ENCODE measurements at regions not wholly inside any gene's neighbourhood (a gene's known extent, or its start where the extent isn't known, plus 50 kb on each side); places are given as distances from the start of the nearest gene placed in this dataset.

DNA sequence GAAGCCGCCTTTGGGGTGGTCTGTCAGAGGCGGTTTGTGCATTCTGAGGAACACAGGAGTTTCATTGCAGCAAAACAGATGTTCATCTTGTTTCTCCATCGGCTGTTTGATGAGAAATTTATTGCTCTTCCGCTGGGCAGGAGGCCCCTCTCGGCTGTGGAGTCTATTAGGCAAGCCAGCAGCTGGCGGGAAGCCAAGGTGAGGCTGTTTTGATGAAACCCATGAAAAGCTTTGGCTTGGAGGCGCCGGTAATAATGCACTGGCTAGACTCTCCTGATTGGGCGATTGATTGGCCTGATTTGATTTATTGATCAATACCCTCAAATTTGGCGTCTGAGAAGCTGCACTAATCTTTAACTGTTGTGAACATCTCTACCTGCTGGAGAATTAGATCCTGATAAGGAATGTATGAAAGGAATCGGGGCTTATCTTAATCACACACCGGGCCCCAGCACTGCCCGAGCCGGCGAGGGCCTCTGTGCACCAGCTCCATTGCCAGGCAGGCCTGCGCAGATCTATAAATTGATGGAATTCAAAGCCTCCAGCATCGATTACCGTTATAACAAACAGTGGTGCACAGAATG is 187.7 kb downstream of the PHETA1 start:
- Histone ChIP-seq H3K9me3 (ENCODE audit: control insufficient read depth in 1 of 2, low read length in 2 of 2) (no peaks in the 10 kb centered on the region), H3K4me3 (ENCODE audit: low read depth in 1 of 2, low read length in 2 of 2) (no peak overlapping the region), H3K36me3 (ENCODE audit: control insufficient read depth in 1 of 2, insufficient read depth in 2 of 2, low read length in 2 of 2) (no peaks in the 10 kb centered on the region), H3K4me1 (ENCODE audit: control insufficient read depth in 1 of 2, insufficient read depth in 2 of 2, low read length in 2 of 2) (peaks cover 0 to 21% of the 10 kb centered on the region in 2 donors), H3K27ac (ENCODE audit: low read length) (no peak overlapping the region), H3K27me3 (ENCODE audit: low read depth, low read length) (peaks cover 3% of the 10 kb centered on the region)

DNA sequence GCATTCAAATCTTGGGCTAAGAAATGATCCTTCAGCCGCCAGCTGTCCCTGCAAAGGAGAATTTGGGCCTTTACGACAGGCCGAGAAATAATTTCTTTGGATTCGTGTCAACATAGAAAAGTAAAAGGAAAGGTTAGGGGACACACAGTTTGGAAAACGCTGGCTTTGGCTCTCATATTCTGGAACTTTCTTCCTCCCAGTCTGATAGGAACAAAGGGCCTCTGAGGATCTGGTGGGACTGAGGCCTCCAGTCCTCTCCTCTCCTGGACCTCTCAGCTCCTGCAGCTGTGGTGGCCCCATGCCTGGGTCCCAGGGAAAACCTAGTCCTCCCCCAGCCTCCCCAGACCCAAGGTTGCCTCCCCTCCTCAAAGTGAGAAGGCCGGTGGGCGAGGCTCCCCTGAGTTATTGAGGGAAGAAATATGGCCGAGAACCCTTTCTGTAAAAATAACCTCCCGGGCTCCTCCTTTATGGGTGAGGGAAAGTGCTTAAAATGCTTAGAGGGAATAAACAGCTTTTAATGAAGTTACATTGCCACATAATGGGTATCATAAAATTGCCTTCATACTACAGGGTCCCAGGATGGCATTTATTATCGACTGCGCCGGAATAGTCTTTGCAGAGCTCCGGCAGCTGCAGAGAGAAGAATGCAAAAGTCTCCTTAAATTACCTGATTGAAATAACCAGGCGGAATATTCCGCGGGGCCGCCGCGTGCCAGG is 188.3 kb downstream of the PHETA1 start:
- Histone ChIP-seq H3K9me3 (ENCODE audit: control insufficient read depth in 1 of 2, low read length in 2 of 2) (no peaks in the 10 kb centered on the region), H3K27me3 (ENCODE audit: low read depth, low read length) (peaks cover 3% of the 10 kb centered on the region), H3K4me3 (ENCODE audit: low read depth in 1 of 2, low read length in 2 of 2) (no peak overlapping the region), H3K4me1 (ENCODE audit: control insufficient read depth in 1 of 2, insufficient read depth in 2 of 2, low read length in 2 of 2) (peaks cover 0 to 21% of the 10 kb centered on the region in 2 donors), H3K27ac (ENCODE audit: low read length) (no peak overlapping the region), H3K36me3 (ENCODE audit: control insufficient read depth in 1 of 2, insufficient read depth in 2 of 2, low read length in 2 of 2) (no peaks in the 10 kb centered on the region)

DNA sequence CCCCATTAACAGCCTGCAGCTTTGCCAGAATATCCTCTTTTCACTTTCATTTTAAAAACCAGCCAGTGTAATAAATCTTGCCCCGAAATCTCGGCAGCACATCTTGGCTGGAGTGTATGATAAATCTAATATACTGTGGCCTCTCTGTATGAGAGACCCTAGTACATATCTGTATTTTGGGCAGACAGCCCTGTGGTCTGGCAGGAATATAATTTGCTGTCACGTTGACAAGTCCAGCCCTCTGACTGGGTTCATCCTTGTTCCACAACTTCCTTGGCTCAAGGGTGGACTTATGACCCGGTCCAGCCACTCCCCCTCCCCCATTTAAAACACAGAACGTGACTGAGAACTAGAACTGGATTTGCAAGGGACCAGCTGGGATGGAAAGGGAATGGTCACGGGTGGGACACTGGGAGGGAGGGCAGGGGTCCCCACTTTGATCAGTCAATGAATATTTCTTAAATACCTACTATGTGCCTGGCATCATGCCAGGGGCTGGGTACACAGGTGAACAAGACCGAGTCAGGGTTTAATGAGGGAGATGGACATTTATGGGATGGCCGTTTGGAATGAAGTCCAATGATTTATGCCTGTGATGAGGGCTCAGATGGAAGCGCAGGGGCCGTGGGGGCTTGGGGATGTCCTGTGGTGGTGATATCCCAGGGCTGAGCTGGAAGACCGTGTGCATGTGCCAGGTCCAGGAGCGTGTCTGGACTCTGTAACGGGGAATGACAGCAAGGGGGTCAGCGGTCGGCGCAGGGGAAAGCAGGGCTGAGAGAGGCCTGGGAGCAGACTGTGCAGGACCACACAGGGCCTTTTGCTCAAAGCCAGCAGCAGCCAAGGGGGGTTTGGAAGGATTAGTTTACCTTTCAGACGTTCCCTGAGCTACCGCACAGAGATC is 190.5 kb downstream of the PHETA1 start:
- Histone ChIP-seq H3K36me3 (ENCODE audit: control insufficient read depth in 1 of 2, insufficient read depth in 2 of 2, low read length in 2 of 2) (no peaks in the 10 kb centered on the region), H3K4me3 (ENCODE audit: low read depth in 1 of 2, low read length in 2 of 2) (no peak overlapping the region), H3K4me1 (ENCODE audit: control insufficient read depth in 1 of 2, insufficient read depth in 2 of 2, low read length in 2 of 2) (peaks cover 0 to 21% of the 10 kb centered on the region in 2 donors), H3K9me3 (ENCODE audit: control insufficient read depth in 1 of 2, low read length in 2 of 2) (no peaks in the 10 kb centered on the region), H3K27ac (ENCODE audit: low read length) (no peak overlapping the region), H3K27me3 (ENCODE audit: low read depth, low read length) (peaks cover 3% of the 10 kb centered on the region)

DNA sequence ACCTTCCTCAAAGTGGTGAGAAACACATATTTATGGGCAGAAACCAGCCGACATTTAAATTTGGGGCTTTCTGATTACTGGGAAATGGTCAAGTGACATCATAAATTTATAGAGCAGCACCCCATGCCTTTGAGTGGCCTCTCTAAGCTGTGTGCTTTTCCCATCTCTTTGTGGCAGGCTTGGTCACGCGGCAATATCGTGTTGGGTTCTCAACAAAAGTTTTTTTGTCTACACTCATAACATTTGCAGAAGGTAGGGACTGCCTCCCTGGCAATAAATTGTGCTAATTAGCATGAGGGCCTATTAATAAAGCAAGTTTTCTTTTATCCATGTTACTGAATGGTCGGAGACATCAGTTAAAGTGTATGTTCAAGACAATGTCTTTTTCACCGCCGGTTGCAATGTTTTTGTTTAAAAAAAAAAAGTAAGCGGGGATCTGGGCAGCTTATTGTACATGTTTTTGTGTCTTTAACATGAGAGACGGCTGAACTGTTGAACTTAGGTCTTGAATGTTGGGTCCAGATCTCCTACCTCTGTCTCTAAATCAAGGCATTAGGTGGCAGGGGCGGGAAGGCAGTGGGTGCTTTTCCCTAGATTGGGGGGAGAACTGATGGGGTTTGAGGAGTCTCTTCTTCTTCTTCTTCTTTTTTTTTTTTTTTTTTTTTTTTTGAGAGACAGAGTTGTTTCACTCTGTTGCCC is 193.3 kb downstream of the PHETA1 start:
- Histone ChIP-seq H3K4me1 (ENCODE audit: control insufficient read depth in 1 of 2, insufficient read depth in 2 of 2, low read length in 2 of 2) (peaks cover 0 to 12% of the 10 kb centered on the region in 2 donors), H3K4me3 (ENCODE audit: low read depth in 1 of 2, low read length in 2 of 2) (no peak overlapping the region), H3K27ac (ENCODE audit: low read length) (no peak overlapping the region), H3K36me3 (ENCODE audit: control insufficient read depth in 1 of 2, insufficient read depth in 2 of 2, low read length in 2 of 2) (no peaks in the 10 kb centered on the region), H3K9me3 (ENCODE audit: control insufficient read depth in 1 of 2, low read length in 2 of 2) (no peaks in the 10 kb centered on the region), H3K27me3 (ENCODE audit: low read depth, low read length) (no peaks in the 10 kb centered on the region)

DNA sequence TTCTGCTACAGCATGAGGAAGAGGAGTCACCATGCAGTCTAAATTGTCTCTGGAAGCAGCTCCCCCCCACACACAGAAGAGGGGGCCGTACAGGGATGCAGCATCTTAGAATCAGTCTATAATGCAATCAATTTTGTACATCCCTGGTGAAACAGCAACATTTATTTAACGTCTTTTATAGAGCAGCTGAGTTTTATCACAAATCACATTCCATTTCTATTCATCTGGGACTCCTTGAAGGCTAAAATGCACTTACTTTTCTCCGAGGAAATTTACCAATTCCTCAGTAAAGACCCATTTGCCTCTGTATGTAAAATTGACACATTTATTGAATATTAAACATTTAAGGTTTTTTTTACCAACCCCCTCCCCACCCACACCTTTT is 193.9 kb downstream of the PHETA1 start:
- H3K4me1 ChIP-seq (ENCODE audit: control insufficient read depth in 1 of 2, insufficient read depth in 2 of 2, low read length in 2 of 2): peaks cover 0 to 10% of the 10 kb centered on the region in 2 donors
- H3K27me3 ChIP-seq (ENCODE audit: low read depth, low read length): no peaks in the 10 kb centered on the region
- H3K9me3 ChIP-seq (ENCODE audit: control insufficient read depth in 1 of 2, low read length in 2 of 2): no peaks in the 10 kb centered on the region

DNA sequence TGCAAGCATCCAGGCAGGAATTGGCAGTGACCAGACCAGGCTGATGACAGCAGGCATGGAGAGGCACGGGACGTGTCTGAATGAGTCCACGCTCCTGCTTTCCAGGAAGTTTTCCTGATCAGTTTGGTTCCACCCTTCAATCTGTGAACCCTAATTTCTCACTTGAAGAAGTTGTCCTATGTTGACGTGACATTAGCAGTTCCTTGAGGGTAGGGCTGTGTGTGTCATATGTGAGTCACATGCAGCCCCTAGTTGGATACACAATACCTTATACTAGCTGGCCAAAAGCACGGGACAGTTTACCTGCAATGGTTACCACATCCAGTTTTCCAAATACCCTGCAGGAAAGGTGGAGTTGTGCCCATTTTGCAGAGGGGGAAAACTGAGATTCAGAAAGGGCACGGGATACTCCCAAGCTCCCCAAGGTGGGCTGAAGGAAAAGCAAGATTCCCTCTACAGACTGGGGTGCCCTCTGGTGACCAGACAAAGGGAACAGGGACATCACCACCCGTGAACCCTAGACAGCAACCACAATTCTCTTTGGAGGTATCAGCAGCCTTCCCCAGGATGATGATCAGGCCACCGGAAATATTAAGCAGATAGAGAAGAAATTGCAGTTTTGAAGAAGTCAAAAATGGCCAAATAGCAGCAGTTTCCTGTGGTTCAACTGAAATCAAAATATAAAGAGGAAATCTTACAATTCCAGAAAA is 194.5 kb downstream of the PHETA1 start:
- H3K27ac ChIP-seq (ENCODE audit: low read length): no peak overlapping the region
- peaks cover 0 to 10% of the 10 kb centered on the region in 2 donors for H3K4me1 ChIP-seq (ENCODE audit: control insufficient read depth in 1 of 2, insufficient read depth in 2 of 2, low read length in 2 of 2)
- no peaks in the 10 kb centered on the region for H3K27me3 ChIP-seq (ENCODE audit: low read depth, low read length)
- H3K9me3 ChIP-seq (ENCODE audit: control insufficient read depth in 1 of 2, low read length in 2 of 2): no peaks in the 10 kb centered on the region
- H3K4me3 ChIP-seq (ENCODE audit: low read depth in 1 of 2, low read length in 2 of 2): no peak overlapping the region
- H3K36me3 ChIP-seq (ENCODE audit: control insufficient read depth in 1 of 2, insufficient read depth in 2 of 2, low read length in 2 of 2): no peaks in the 10 kb centered on the region

More for the DNA sequence above, 193.9 kb downstream of the PHETA1 start:
- Histone ChIP-seq H3K27ac (ENCODE audit: low read length) (no peak overlapping the region), H3K4me3 (ENCODE audit: low read depth in 1 of 2, low read length in 2 of 2) (no peak overlapping the region), H3K36me3 (ENCODE audit: control insufficient read depth in 1 of 2, insufficient read depth in 2 of 2, low read length in 2 of 2) (no peaks in the 10 kb centered on the region)

DNA sequence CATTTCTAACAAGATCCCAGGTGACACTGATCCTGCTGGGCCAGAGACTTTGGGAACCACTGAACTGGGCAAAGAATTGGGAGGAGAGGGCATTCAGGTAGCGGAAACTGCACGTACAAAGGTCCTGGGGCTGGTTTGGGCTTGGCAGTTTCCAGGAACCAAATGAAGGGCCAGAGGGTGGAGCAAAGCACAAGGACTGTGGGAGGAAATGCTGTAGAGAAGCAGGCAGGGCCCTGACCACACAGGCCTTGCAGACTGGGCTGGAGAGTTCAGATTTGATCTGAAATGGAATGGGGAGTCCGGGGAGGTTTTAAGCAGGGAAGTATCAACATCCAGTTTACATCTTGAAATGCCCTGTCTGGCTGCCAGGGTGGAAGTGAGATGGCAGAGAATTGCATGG is 195.1 kb downstream of the PHETA1 start:
- Histone ChIP-seq H3K4me1 (ENCODE audit: control insufficient read depth in 1 of 2, insufficient read depth in 2 of 2, low read length in 2 of 2) (peaks cover 0 to 9% of the 10 kb centered on the region in 2 donors), H3K4me3 (ENCODE audit: low read depth in 1 of 2, low read length in 2 of 2) (no peak overlapping the region), H3K27me3 (ENCODE audit: low read depth, low read length) (no peaks in the 10 kb centered on the region), H3K36me3 (ENCODE audit: control insufficient read depth in 1 of 2, insufficient read depth in 2 of 2, low read length in 2 of 2) (no peaks in the 10 kb centered on the region), H3K9me3 (ENCODE audit: control insufficient read depth in 1 of 2, low read length in 2 of 2) (no peaks in the 10 kb centered on the region), H3K27ac (ENCODE audit: low read length) (no peak overlapping the region)

DNA sequence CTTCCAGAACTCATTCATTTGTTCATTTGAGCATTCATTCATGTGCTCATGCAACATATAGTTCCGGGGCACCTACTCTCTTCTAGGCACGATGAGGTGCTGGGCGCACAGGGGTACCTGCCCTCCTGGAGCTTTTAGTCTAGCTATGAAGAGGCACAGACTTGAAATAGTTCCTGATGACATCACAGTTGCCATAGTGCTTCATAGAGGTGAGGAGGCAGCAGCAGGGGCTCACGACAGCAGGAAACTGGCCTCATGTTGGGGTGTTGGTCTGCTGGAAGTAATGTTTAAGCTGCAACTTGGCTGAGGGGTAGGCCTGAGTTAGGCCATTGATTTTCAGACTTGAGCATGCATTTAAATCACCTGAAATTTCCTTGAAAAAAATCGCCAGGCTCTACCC is 195.5 kb downstream of the PHETA1 start:
- H3K27ac ChIP-seq (ENCODE audit: low read length): no peak overlapping the region
- H3K36me3 ChIP-seq (ENCODE audit: control insufficient read depth in 1 of 2, insufficient read depth in 2 of 2, low read length in 2 of 2): no peaks in the 10 kb centered on the region
- H3K4me1 ChIP-seq (ENCODE audit: control insufficient read depth in 1 of 2, insufficient read depth in 2 of 2, low read length in 2 of 2): peaks cover 0 to 4% of the 10 kb centered on the region in 2 donors
- no peaks in the 10 kb centered on the region for H3K9me3 ChIP-seq (ENCODE audit: control insufficient read depth in 1 of 2, low read length in 2 of 2)
- no peak overlapping the region for H3K4me3 ChIP-seq (ENCODE audit: low read depth in 1 of 2, low read length in 2 of 2)
- no peaks in the 10 kb centered on the region for H3K27me3 ChIP-seq (ENCODE audit: low read depth, low read length)

DNA sequence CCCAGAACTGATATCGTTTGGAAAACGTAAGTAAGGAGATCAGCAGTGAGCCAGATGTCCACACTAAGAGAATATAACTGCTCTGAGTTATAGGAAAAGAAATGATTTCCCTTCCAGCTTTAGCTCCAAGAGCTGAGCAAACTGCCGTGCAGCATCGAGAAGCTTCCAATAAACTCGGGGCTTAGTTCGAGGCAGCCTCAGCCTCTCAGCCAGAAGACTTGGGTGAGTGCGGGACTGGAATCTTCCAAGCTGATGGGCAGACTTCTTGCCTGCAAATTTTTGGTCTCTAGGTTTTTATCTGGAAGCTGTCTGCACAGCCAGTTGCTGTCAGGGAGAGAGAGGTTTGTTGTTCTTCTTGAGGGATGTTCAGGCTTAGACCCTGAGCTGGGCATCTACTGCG is 196.1 kb downstream of the PHETA1 start:
- H3K27me3 ChIP-seq (ENCODE audit: low read depth, low read length): no peaks in the 10 kb centered on the region

DNA sequence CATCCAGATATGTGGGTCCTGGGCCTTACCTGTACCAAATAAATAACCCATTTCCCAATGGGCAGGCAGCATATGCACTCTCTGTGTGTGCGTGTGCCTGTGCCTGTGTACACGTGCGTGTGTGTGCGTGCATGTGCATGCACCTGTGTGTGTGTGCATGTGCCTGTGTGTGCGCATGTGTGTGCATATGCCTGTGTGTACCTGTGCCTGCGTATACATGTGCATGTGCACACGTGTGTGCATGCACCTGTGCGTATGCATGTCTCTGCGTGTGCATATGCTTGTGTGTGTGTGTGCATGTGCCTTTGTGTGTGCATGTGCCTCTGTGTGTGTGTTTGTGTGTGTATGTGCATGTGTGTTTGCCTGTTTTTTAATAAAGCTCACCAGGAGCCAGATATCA is 197.1 kb downstream of the PHETA1 start:
- no peaks in the 10 kb centered on the region for H3K27me3 ChIP-seq (ENCODE audit: low read depth, low read length)
- H3K9me3 ChIP-seq (ENCODE audit: control insufficient read depth in 1 of 2, low read length in 2 of 2): no peaks in the 10 kb centered on the region

More for the DNA sequence above, 196.1 kb downstream of the PHETA1 start:
- Histone ChIP-seq H3K9me3 (ENCODE audit: control insufficient read depth in 1 of 2, low read length in 2 of 2) (no peaks in the 10 kb centered on the region), H3K27ac (ENCODE audit: low read length) (no peak overlapping the region), H3K4me1 (ENCODE audit: control insufficient read depth in 1 of 2, insufficient read depth in 2 of 2, low read length in 2 of 2) (no peaks in the 10 kb centered on the region), H3K36me3 (ENCODE audit: control insufficient read depth in 1 of 2, insufficient read depth in 2 of 2, low read length in 2 of 2) (no peaks in the 10 kb centered on the region), H3K4me3 (ENCODE audit: low read depth in 1 of 2, low read length in 2 of 2) (no peak overlapping the region)

More for the DNA sequence above, 197.1 kb downstream of the PHETA1 start:
- Histone ChIP-seq H3K36me3 (ENCODE audit: control insufficient read depth in 1 of 2, insufficient read depth in 2 of 2, low read length in 2 of 2) (no peaks in the 10 kb centered on the region), H3K27ac (ENCODE audit: low read length) (no peak overlapping the region), H3K4me1 (ENCODE audit: control insufficient read depth in 1 of 2, insufficient read depth in 2 of 2, low read length in 2 of 2) (no peaks in the 10 kb centered on the region), H3K4me3 (ENCODE audit: low read depth in 1 of 2, low read length in 2 of 2) (no peak overlapping the region)

Data from muscle layer of duodenum (tissue), 2 donors.